BE2C (cell line): ENCODE measurements at regions not wholly inside any gene's neighbourhood (a gene's known extent, or its start where the extent isn't known, plus 50 kb on each side); places are given as distances from the start of the nearest gene placed in this dataset.
"Not testable (repeated sequence)": the region's sequence is repeated elsewhere in the genome, so short reads cannot be mapped to it uniquely, and the experiment has no call there.

ENCODE experiments used
- DNase-seq: peaks from one replicate; pipeline ENCODE4 v3.0.0-alpha.2; 2020
- H3K27me3 ChIP-seq: fragments of 250-450 bp; sonication (Bioruptor Pico); 2 replicates; pipeline ENCODE4 v1.5.1; 2020; ENCODE audit warnings: mild to moderate bottlenecking
- H3K36me3 ChIP-seq: fragments of 250-450 bp; sonication (Bioruptor Pico); 2 replicates; pipeline ENCODE4 v1.5.1; 2020; ENCODE audit warnings: mild to moderate bottlenecking
- H3K4me1 ChIP-seq: fragments of 250-450 bp; sonication (Bioruptor Pico); 2 replicates; pipeline ENCODE4 v1.5.1; 2020
- H3K4me3 ChIP-seq: 2 replicates; pipeline ENCODE4 v1.5.1; 2011; ENCODE audit warnings: low read depth, low read length
- H3K9me3 ChIP-seq: fragments of 250-450 bp; sonication (Bioruptor Pico); 2 replicates; pipeline ENCODE4 v1.5.1; 2020
- CTCF ChIP-seq: IDR thresholded peaks from 2 replicates; pipeline ENCODE4 v1.5.1; 2012; ENCODE audit warnings: mild to moderate bottlenecking, low read depth, low read length

GRCh38 chr3:4065085-4065484 is 238.1 kb upstream of the SETMAR start:
- DNase-seq, result no peak
- Histone ChIP-seq H3K4me3 (no peak overlapping the region), H3K27me3 (no peaks in the 10 kb centered on the region), H3K4me1 (no peaks in the 10 kb centered on the region), H3K36me3 (no peaks in the 10 kb centered on the region), H3K9me3 (no peaks in the 10 kb centered on the region)
- TF ChIP-seq CTCF, result no peak

- Histone ChIP-seq H3K27me3 (no peaks in the 10 kb centered on the region), H3K4me1 (no peaks in the 10 kb centered on the region), H3K9me3 (no peaks in the 10 kb centered on the region), H3K36me3 (no peaks in the 10 kb centered on the region), H3K4me3 (no peak overlapping the region)
- no peak for DNase-seq
- TF ChIP-seq CTCF, result no peak
These were observed 237.6 kb upstream of the SETMAR start for GRCh38 chr3:4065554-4065953.

GRCh38 chr3:4067893-4068292 is 235.3 kb upstream of the SETMAR start:
- H3K27me3 ChIP-seq, result no peaks in the 10 kb centered on the region
- DNase-seq, result no peak
- TF ChIP-seq CTCF, result no peak
- H3K9me3 ChIP-seq, result no peaks in the 10 kb centered on the region
- no peaks in the 10 kb centered on the region for H3K36me3 ChIP-seq
- H3K4me1 ChIP-seq, result no peaks in the 10 kb centered on the region
- no peak overlapping the region for H3K4me3 ChIP-seq

GRCh38 chr3:4069796-4070195 is 233.4 kb upstream of the SETMAR start:
- TF ChIP-seq CTCF, result no peak
- no peaks in the 10 kb centered on the region for H3K4me1 ChIP-seq
- H3K36me3 ChIP-seq, result no peaks in the 10 kb centered on the region
- no peaks in the 10 kb centered on the region for H3K9me3 ChIP-seq
- H3K27me3 ChIP-seq, result no peaks in the 10 kb centered on the region
- H3K4me3 ChIP-seq, result no peak overlapping the region
- DNase-seq, result no peak

GRCh38 chr3:4071481-4072184 is 231.5 kb upstream of the SETMAR start:
- no peaks in the 10 kb centered on the region for H3K27me3 ChIP-seq
- H3K4me1 ChIP-seq, result no peaks in the 10 kb centered on the region
- no peaks in the 10 kb centered on the region for H3K36me3 ChIP-seq
- no peak for TF ChIP-seq CTCF
- no peak overlapping the region for H3K4me3 ChIP-seq
- no peaks in the 10 kb centered on the region for H3K9me3 ChIP-seq
- no peak for DNase-seq

- not testable (repeated sequence) for H3K36me3 ChIP-seq, H3K27me3 ChIP-seq, H3K4me3 ChIP-seq, H3K4me1 ChIP-seq, DNase-seq, H3K9me3 ChIP-seq
These were observed 225.9 kb upstream of the SETMAR start for GRCh38 chr3:4077278-4077677.

- no peaks in the 10 kb centered on the region for H3K27me3 ChIP-seq
- no peaks in the 10 kb centered on the region for H3K36me3 ChIP-seq
- H3K4me3 ChIP-seq, result no peak overlapping the region
- no peaks in the 10 kb centered on the region for H3K4me1 ChIP-seq
- DNase-seq, result no peak
- no peaks in the 10 kb centered on the region for H3K9me3 ChIP-seq
- TF ChIP-seq CTCF, result no peak
These were observed 225.2 kb upstream of the SETMAR start for GRCh38 chr3:4077950-4078349.
